ENCODE measurements at regions not wholly inside any gene's neighbourhood (a gene's known extent, or its start where the extent isn't known, plus 50 kb on each side); places are given as distances from the start of the nearest gene placed in this dataset.

- no peaks in the 10 kb centered on the region for H3K9me3 Mint-ChIP-seq
- no peaks in the 10 kb centered on the region for H3K27me3 Mint-ChIP-seq (ENCODE audit: low read depth)
- H3K4me1 Mint-ChIP-seq (ENCODE audit: low read depth): peaks cover 61% of the 10 kb centered on the region
- H3K27ac Mint-ChIP-seq: no peak overlapping the region
- no peaks in the 10 kb centered on the region for H3K36me3 Mint-ChIP-seq (ENCODE audit: low read depth)
- CTCF ChIA-PET: interaction anchor here (0.7 to 1.4 kb wide), 2 partner anchors 84 to 122 kb away, joined by 3 to 4 read pairs; no protein-coding TSS in a partner anchor
- H3K4me3 Mint-ChIP-seq: no peak overlapping the region
- intact Hi-C loops (cut with micrococcal nuclease): no loop called here
- DNase-seq: peak; percentile 34
Observed at GRCh38 chr12:132439333-132439904, 50.5 kb upstream of the FBRSL1 start.

DNA sequence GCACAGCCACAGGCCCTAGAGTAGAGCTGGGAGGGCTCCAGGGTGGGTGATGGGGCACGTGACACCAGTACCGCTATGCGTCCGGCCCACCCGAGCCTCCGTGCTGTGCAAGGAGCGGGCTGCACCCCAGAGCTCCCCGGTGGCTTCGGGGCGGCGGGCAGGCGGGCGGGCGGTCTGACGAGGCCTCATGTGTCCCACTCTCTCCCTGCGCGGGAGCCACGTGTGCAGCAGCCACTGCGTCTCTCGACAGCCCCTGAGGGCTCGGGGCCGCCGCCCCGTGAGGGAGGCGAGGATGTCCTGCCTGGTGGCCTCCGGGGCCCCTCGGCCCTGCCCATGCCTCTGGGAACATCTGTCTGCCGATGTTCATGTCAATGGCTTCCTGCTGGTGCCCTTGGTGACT lies 51.2 kb upstream of the FBRSL1 start:
- no peaks in the 10 kb centered on the region for H3K36me3 Mint-ChIP-seq (ENCODE audit: low read depth)
- H3K27me3 Mint-ChIP-seq (ENCODE audit: low read depth): no peaks in the 10 kb centered on the region
- CTCF ChIA-PET: interaction anchor here (0.9 kb wide), 1 partner anchor 24 kb away, joined by 3 read pairs; no protein-coding TSS in a partner anchor
- H3K4me1 Mint-ChIP-seq (ENCODE audit: low read depth): peaks cover 54% of the 10 kb centered on the region
- no peak for DNase-seq
- intact Hi-C loops (cut with micrococcal nuclease): no loop called here
- H3K9me3 Mint-ChIP-seq: no peaks in the 10 kb centered on the region
- H3K27ac Mint-ChIP-seq: no peak overlapping the region
- H3K4me3 Mint-ChIP-seq: no peak overlapping the region

- DNase-seq: no peak
- no peaks in the 10 kb centered on the region for H3K27me3 Mint-ChIP-seq (ENCODE audit: low read depth)
- H3K27ac Mint-ChIP-seq: peak overlapping the region; percentile 12
- no peaks in the 10 kb centered on the region for H3K9me3 Mint-ChIP-seq
- CTCF ChIA-PET: interaction anchor here (0.6 to 0.9 kb wide), 2 partner anchors 23 kb away, joined by 3 read pairs; no protein-coding TSS in a partner anchor
- intact Hi-C loops (cut with micrococcal nuclease): no loop called here
- no peaks in the 10 kb centered on the region for H3K36me3 Mint-ChIP-seq (ENCODE audit: low read depth)
- peaks cover 51% of the 10 kb centered on the region for H3K4me1 Mint-ChIP-seq (ENCODE audit: low read depth)
- peak overlapping the region; percentile 18 for H3K4me3 Mint-ChIP-seq
Observed at GRCh38 chr12:132437943-132438700, 51.8 kb upstream of the FBRSL1 start.

GRCh38 chr12:132437252-132437932 lies 52.6 kb upstream of the FBRSL1 start:
- H3K27ac Mint-ChIP-seq: no peak overlapping the region
- CTCF ChIA-PET: interaction anchor here (0.9 kb wide), 1 partner anchor 22 kb away, joined by 3 read pairs; no protein-coding TSS in a partner anchor
- peak; percentile 46 for DNase-seq
- peaks cover 48% of the 10 kb centered on the region for H3K4me1 Mint-ChIP-seq (ENCODE audit: low read depth)
- H3K27me3 Mint-ChIP-seq (ENCODE audit: low read depth): no peaks in the 10 kb centered on the region
- H3K36me3 Mint-ChIP-seq (ENCODE audit: low read depth): no peaks in the 10 kb centered on the region
- intact Hi-C loops (cut with micrococcal nuclease): no loop called here
- peak overlapping the region; percentile 18 for H3K4me3 Mint-ChIP-seq
- no peaks in the 10 kb centered on the region for H3K9me3 Mint-ChIP-seq

GRCh38 chr12:132436791-132437251 lies 53.1 kb upstream of the FBRSL1 start:
- Mint-ChIP-seq H3K4me1 (ENCODE audit: low read depth) (peaks cover 48% of the 10 kb centered on the region), H3K9me3 (no peaks in the 10 kb centered on the region), H3K4me3 (no peak overlapping the region), H3K27ac (no peak overlapping the region), H3K36me3 (ENCODE audit: low read depth) (no peaks in the 10 kb centered on the region), H3K27me3 (ENCODE audit: low read depth) (no peaks in the 10 kb centered on the region)
- DNase-seq: no peak
- CTCF ChIA-PET: no interaction called here
- intact Hi-C loops (cut with micrococcal nuclease): no loop called here

- no peak overlapping the region for H3K4me3 Mint-ChIP-seq
Observed at GRCh38 chr12:132435486-132436187, 54.3 kb upstream of the FBRSL1 start.

DNA sequence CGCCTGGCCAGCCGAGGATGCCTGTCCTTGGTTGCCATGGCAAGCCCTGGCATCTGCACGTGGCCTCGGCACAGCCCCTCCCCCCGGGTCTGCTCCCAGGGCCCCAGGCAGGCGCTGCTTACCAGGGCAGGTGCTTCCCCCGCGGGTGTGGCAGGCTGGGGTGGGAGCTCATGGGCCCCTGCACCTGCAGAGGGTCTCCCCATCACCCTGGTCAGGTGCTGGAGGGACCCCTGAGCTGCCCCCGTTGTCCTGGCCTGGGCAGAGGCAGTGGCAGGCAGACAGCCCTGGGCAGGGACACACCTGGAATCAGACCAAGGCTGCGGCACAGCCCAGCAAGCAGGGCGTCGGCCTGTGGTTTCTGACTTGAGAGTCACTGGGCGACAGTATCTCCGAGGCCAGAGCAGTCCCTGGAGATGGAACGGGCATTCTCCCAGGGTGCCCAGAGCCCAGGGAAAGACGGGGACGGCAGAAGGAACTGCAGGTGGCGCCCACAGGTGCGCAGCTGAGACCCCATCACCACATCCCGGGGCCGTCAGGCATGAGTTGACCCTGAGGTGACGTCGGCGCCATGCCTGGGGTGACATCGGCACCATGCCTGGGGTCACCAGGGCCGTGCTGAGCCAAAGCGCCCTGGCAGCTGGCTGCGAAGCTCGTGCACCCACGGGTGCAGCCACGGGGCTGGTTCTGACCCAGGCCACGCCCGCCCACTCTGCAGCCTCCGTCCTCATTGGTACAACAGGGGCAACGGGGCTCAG lies 56.1 kb upstream of the FBRSL1 start:
- Mint-ChIP-seq H3K4me1 (ENCODE audit: low read depth) (peaks cover 46% of the 10 kb centered on the region), H3K9me3 (no peaks in the 10 kb centered on the region), H3K27me3 (ENCODE audit: low read depth) (no peaks in the 10 kb centered on the region), H3K4me3 (no peak overlapping the region), H3K36me3 (ENCODE audit: low read depth) (no peaks in the 10 kb centered on the region), H3K27ac (no peak overlapping the region)
- intact Hi-C loops (cut with micrococcal nuclease): loop anchor here (5.0 kb wide), 1 partner anchor 128 kb away; no protein-coding TSS in a partner anchor
- CTCF ChIA-PET: interaction anchor here (1.0 kb wide), 1 partner anchor 19 kb away, joined by 4 read pairs; no protein-coding TSS in a partner anchor
- no peak for DNase-seq

More at GRCh38 chr12:132435486-132436187, 54.3 kb upstream of the FBRSL1 start:
- Mint-ChIP-seq H3K27me3 (ENCODE audit: low read depth) (no peaks in the 10 kb centered on the region), H3K27ac (no peak overlapping the region), H3K9me3 (no peaks in the 10 kb centered on the region), H3K4me1 (ENCODE audit: low read depth) (peaks cover 47% of the 10 kb centered on the region), H3K36me3 (ENCODE audit: low read depth) (no peaks in the 10 kb centered on the region)
- CTCF ChIA-PET: no interaction called here
- DNase-seq: no peak
- intact Hi-C loops (cut with micrococcal nuclease): no loop called here

GRCh38 chr12:132432721-132433577 lies 57.0 kb upstream of the FBRSL1 start:
- H3K4me3 Mint-ChIP-seq: no peak overlapping the region
- peaks cover 40% of the 10 kb centered on the region for H3K4me1 Mint-ChIP-seq (ENCODE audit: low read depth)
- CTCF ChIA-PET: interaction anchor here (0.9 kb wide), 1 partner anchor 91 kb away, joined by 3 read pairs; no protein-coding TSS in a partner anchor
- intact Hi-C loops (cut with micrococcal nuclease): loop anchor here (5.0 kb wide), 1 partner anchor 129 kb away; no protein-coding TSS in a partner anchor
- no peaks in the 10 kb centered on the region for H3K9me3 Mint-ChIP-seq
- no peaks in the 10 kb centered on the region for H3K36me3 Mint-ChIP-seq (ENCODE audit: low read depth)
- H3K27me3 Mint-ChIP-seq (ENCODE audit: low read depth): no peaks in the 10 kb centered on the region
- no peak for DNase-seq
- H3K27ac Mint-ChIP-seq: no peak overlapping the region

GRCh38 chr12:132432126-132432705 lies 57.7 kb upstream of the FBRSL1 start:
- no peak overlapping the region for H3K4me3 Mint-ChIP-seq
- H3K27me3 Mint-ChIP-seq (ENCODE audit: low read depth): no peaks in the 10 kb centered on the region
- peaks cover 33% of the 10 kb centered on the region for H3K4me1 Mint-ChIP-seq (ENCODE audit: low read depth)
- DNase-seq: no peak
- intact Hi-C loops (cut with micrococcal nuclease): loop anchor here (5.0 kb wide), 1 partner anchor 130 kb away; no protein-coding TSS in a partner anchor
- CTCF ChIA-PET: interaction anchor here (0.9 kb wide), 1 partner anchor 91 kb away, joined by 3 read pairs; no protein-coding TSS in a partner anchor
- H3K36me3 Mint-ChIP-seq (ENCODE audit: low read depth): no peaks in the 10 kb centered on the region
- H3K9me3 Mint-ChIP-seq: no peaks in the 10 kb centered on the region
- no peak overlapping the region for H3K27ac Mint-ChIP-seq

All from activated naive CD4-positive, alpha-beta T cell treated with anti-CD3 and anti-CD28 coated beads for 36 hours (primary cell).